ENCODE measurements at regions not wholly inside any gene's neighbourhood (a gene's known extent, or its start where the extent isn't known, plus 50 kb on each side); places are given as distances from the start of the nearest gene placed in this dataset.
"Not testable (repeated sequence)": the region's sequence is repeated elsewhere in the genome, so short reads cannot be mapped to it uniquely, and the experiment has no call there.

GRCh38 chr10:34058845-34059614 lies 724.6 kb upstream of the NRP1 start:
- ATAC-seq (ENCODE audit: low read depth) (no peak), DNase-seq (ENCODE audit: low spot score in 2 of 2) (no peak)
- H3K4me1 Mint-ChIP-seq: no peaks in the 10 kb centered on the region
- no peaks in the 10 kb centered on the region for H3K27me3 Mint-ChIP-seq
- H3K4me3 Mint-ChIP-seq: no peak overlapping the region
- peaks cover 6% of the 10 kb centered on the region for H3K9me3 Mint-ChIP-seq
- H3K27ac Mint-ChIP-seq: no peak overlapping the region
- no peaks in the 10 kb centered on the region for H3K36me3 Mint-ChIP-seq

GRCh38 chr10:34055410-34055985 lies 721.0 kb upstream of the NRP1 start:
- not testable (repeated sequence) for H3K4me1 Mint-ChIP-seq; H3K9me3 Mint-ChIP-seq; H3K27ac Mint-ChIP-seq; H3K4me3 Mint-ChIP-seq; DNase-seq (ENCODE audit: low spot score in 2 of 2); H3K27me3 Mint-ChIP-seq; ATAC-seq (ENCODE audit: low read depth); H3K36me3 Mint-ChIP-seq

GRCh38 chr10:34049887-34050286 lies 715.4 kb upstream of the NRP1 start:
- DNase-seq (ENCODE audit: low spot score in 2 of 2): no peak
- H3K9me3 Mint-ChIP-seq: no peaks in the 10 kb centered on the region
- ATAC-seq (ENCODE audit: low read depth): no peak
- no peaks in the 10 kb centered on the region for H3K36me3 Mint-ChIP-seq
- no peak overlapping the region for H3K4me3 Mint-ChIP-seq
- H3K27me3 Mint-ChIP-seq: no peaks in the 10 kb centered on the region
- H3K4me1 Mint-ChIP-seq: no peaks in the 10 kb centered on the region
- no peak overlapping the region for H3K27ac Mint-ChIP-seq

- Mint-ChIP-seq H3K4me3 (no peak overlapping the region), H3K27ac (no peak overlapping the region), H3K27me3 (no peaks in the 10 kb centered on the region), H3K36me3 (no peaks in the 10 kb centered on the region), H3K4me1 (no peaks in the 10 kb centered on the region), H3K9me3 (no peaks in the 10 kb centered on the region)
- no peak for DNase-seq (ENCODE audit: low spot score in 2 of 2)
- ATAC-seq (ENCODE audit: low read depth): no peak
These were observed 715.0 kb upstream of the NRP1 start for GRCh38 chr10:34049469-34049868.

- ATAC-seq (ENCODE audit: low read depth) (no peak), DNase-seq (ENCODE audit: low spot score in 2 of 2) (no peak)
- Mint-ChIP-seq H3K36me3 (no peaks in the 10 kb centered on the region), H3K27ac (no peak overlapping the region), H3K4me3 (no peak overlapping the region), H3K4me1 (no peaks in the 10 kb centered on the region), H3K27me3 (no peaks in the 10 kb centered on the region), H3K9me3 (no peaks in the 10 kb centered on the region)
These were observed 712.9 kb upstream of the NRP1 start for GRCh38 chr10:34047389-34047788.

GRCh38 chr10:34046506-34047034 lies 712.1 kb upstream of the NRP1 start:
- Mint-ChIP-seq H3K27me3 (no peaks in the 10 kb centered on the region), H3K27ac (no peak overlapping the region), H3K4me1 (no peaks in the 10 kb centered on the region), H3K9me3 (no peaks in the 10 kb centered on the region), H3K36me3 (no peaks in the 10 kb centered on the region), H3K4me3 (no peak overlapping the region)
- ATAC-seq (ENCODE audit: low read depth): no peak
- no peak for DNase-seq (ENCODE audit: low spot score in 2 of 2)

GRCh38 chr10:34045571-34046190 lies 711.2 kb upstream of the NRP1 start:
- DNase-seq (ENCODE audit: low spot score in 2 of 2) (no peak), ATAC-seq (ENCODE audit: low read depth) (no peak)
- H3K4me3 Mint-ChIP-seq: no peak overlapping the region
- H3K4me1 Mint-ChIP-seq: no peaks in the 10 kb centered on the region
- no peaks in the 10 kb centered on the region for H3K36me3 Mint-ChIP-seq
- no peaks in the 10 kb centered on the region for H3K27me3 Mint-ChIP-seq
- H3K27ac Mint-ChIP-seq: no peak overlapping the region
- H3K9me3 Mint-ChIP-seq: peaks cover under 1% of the 10 kb centered on the region

- no peak for ATAC-seq (ENCODE audit: low read depth)
- DNase-seq (ENCODE audit: low spot score in 2 of 2): no peak
- Mint-ChIP-seq H3K36me3 (no peaks in the 10 kb centered on the region), H3K4me3 (no peak overlapping the region), H3K9me3 (peaks cover 2% of the 10 kb centered on the region), H3K4me1 (no peaks in the 10 kb centered on the region), H3K27ac (no peak overlapping the region), H3K27me3 (no peaks in the 10 kb centered on the region)
These were observed 707.4 kb upstream of the NRP1 start for GRCh38 chr10:34041871-34042270.

GRCh38 chr10:34037499-34037898 lies 703.0 kb upstream of the NRP1 start:
- no peak overlapping the region for H3K4me3 Mint-ChIP-seq
- DNase-seq (ENCODE audit: low spot score in 2 of 2): no peak
- no peak overlapping the region for H3K27ac Mint-ChIP-seq
- no peak for ATAC-seq (ENCODE audit: low read depth)
- H3K36me3 Mint-ChIP-seq: no peaks in the 10 kb centered on the region
- no peaks in the 10 kb centered on the region for H3K27me3 Mint-ChIP-seq
- H3K4me1 Mint-ChIP-seq: no peaks in the 10 kb centered on the region
- peaks cover 2% of the 10 kb centered on the region for H3K9me3 Mint-ChIP-seq

GRCh38 chr10:34035241-34035790 lies 700.8 kb upstream of the NRP1 start:
- not testable (repeated sequence) for H3K9me3 Mint-ChIP-seq; H3K4me3 Mint-ChIP-seq; DNase-seq (ENCODE audit: low spot score in 2 of 2); H3K36me3 Mint-ChIP-seq; H3K4me1 Mint-ChIP-seq; H3K27ac Mint-ChIP-seq; H3K27me3 Mint-ChIP-seq; ATAC-seq (ENCODE audit: low read depth)

- no peak for ATAC-seq (ENCODE audit: low read depth)
These were observed 698.6 kb upstream of the NRP1 start for GRCh38 chr10:34033078-34033477.

GRCh38 chr10:34032564-34032963 lies 698.1 kb upstream of the NRP1 start:
- Mint-ChIP-seq H3K27ac (no peak overlapping the region), H3K4me1 (no peaks in the 10 kb centered on the region), H3K9me3 (no peaks in the 10 kb centered on the region), H3K4me3 (no peak overlapping the region), H3K36me3 (no peaks in the 10 kb centered on the region), H3K27me3 (no peaks in the 10 kb centered on the region)
- DNase-seq (ENCODE audit: low spot score in 2 of 2): no peak
- ATAC-seq (ENCODE audit: low read depth): no peak

More at GRCh38 chr10:34033078-34033477, 698.6 kb upstream of the NRP1 start:
- no peak overlapping the region for H3K4me3 Mint-ChIP-seq
- no peaks in the 10 kb centered on the region for H3K9me3 Mint-ChIP-seq
- no peak overlapping the region for H3K27ac Mint-ChIP-seq
- DNase-seq (ENCODE audit: low spot score in 2 of 2): no peak
- H3K4me1 Mint-ChIP-seq: no peaks in the 10 kb centered on the region
- no peaks in the 10 kb centered on the region for H3K27me3 Mint-ChIP-seq
- H3K36me3 Mint-ChIP-seq: no peaks in the 10 kb centered on the region

- ATAC-seq (ENCODE audit: low read depth) (no peak), DNase-seq (ENCODE audit: low spot score in 2 of 2) (no peak)
- H3K27me3 Mint-ChIP-seq: no peaks in the 10 kb centered on the region
- no peak overlapping the region for H3K4me3 Mint-ChIP-seq
- no peak overlapping the region for H3K27ac Mint-ChIP-seq
- no peaks in the 10 kb centered on the region for H3K4me1 Mint-ChIP-seq
- no peaks in the 10 kb centered on the region for H3K9me3 Mint-ChIP-seq
- no peaks in the 10 kb centered on the region for H3K36me3 Mint-ChIP-seq
These were observed 696.9 kb upstream of the NRP1 start for GRCh38 chr10:34031400-34031799.

GRCh38 chr10:34029455-34029854 lies 695.0 kb upstream of the NRP1 start:
- no peaks in the 10 kb centered on the region for H3K9me3 Mint-ChIP-seq
- H3K4me1 Mint-ChIP-seq: no peaks in the 10 kb centered on the region
- no peaks in the 10 kb centered on the region for H3K27me3 Mint-ChIP-seq

More at GRCh38 chr10:34029455-34029854, 695.0 kb upstream of the NRP1 start:
- DNase-seq (ENCODE audit: low spot score in 2 of 2) (no peak), ATAC-seq (ENCODE audit: low read depth) (no peak)
- Mint-ChIP-seq H3K36me3 (no peaks in the 10 kb centered on the region), H3K4me3 (no peak overlapping the region), H3K27ac (no peak overlapping the region)
